A673 (cell line): ENCODE measurements at regions not wholly inside any gene's neighbourhood (a gene's known extent, or its start where the extent isn't known, plus 50 kb on each side); places are given as distances from the start of the nearest gene placed in this dataset.

Experiments used
- CTCF ChIP-seq: fragments of 300-800, 200-600 bp; sonication (generic); conservative IDR thresholded peaks from 2 replicates; pipeline ENCODE4 v1.5.1; 2017; ENCODE audit warnings: low read depth, mild to moderate bottlenecking, antibody characterized with exemption, low read length, moderate library complexity, mixed read lengths
- EZH2 ChIP-seq: fragments of 200-600 bp; sonication (generic); IDR thresholded peaks from 2 replicates; pipeline ENCODE4 v1.6.1; 2017; ENCODE audit warnings: borderline replicate concordance, low read depth, mild to moderate bottlenecking, mixed read lengths, antibody characterized with exemption, low read length; ENCODE audit not compliant: poor library complexity, severe bottlenecking

GRCh38 chr2:235352541-235352940 lies 141.3 kb upstream of the AGAP1 start:
- TF ChIP-seq CTCF (no peak), EZH2 (no peak)
